DND-41 (cell line): ENCODE measurements at regions not wholly inside any gene's neighbourhood (a gene's known extent, or its start where the extent isn't known, plus 50 kb on each side); places are given as distances from the start of the nearest gene placed in this dataset.

Source experiments
- ATAC-seq: fragments of 200-7000 bp; cut with Tn5 transposase; 3 replicates; pipeline ENCODE4 v1.9.1; 2021; ENCODE audit warnings: low read depth; ENCODE audit not compliant: insufficient read depth
- DNase-seq: peaks from one replicate; pipeline ENCODE4 v3.0.0-alpha.2; 2020
- H2AFZ ChIP-seq: 2 replicates; pipeline ENCODE4 v1.6.0; 2012; ENCODE audit warnings: low read depth, low read length
- H3K27ac ChIP-seq: 2 replicates; pipeline ENCODE4 v1.5.1; 2012; ENCODE audit warnings: low read length, inconsistent platforms
- H3K27me3 ChIP-seq: fragments of 200-600 bp; sonication (generic); 2 replicates; pipeline ENCODE4 v1.6.0; 2012; ENCODE audit warnings: low read length, mild to moderate bottlenecking, inconsistent platforms; ENCODE audit not compliant: insufficient read depth, poor library complexity
- H3K36me3 ChIP-seq: 2 replicates; pipeline ENCODE4 v1.5.1; 2012; ENCODE audit warnings: low read length, inconsistent platforms; ENCODE audit not compliant: insufficient read depth
- H3K4me1 ChIP-seq: 2 replicates; pipeline ENCODE4 v1.5.1; 2012; ENCODE audit warnings: mild to moderate bottlenecking, low read length; ENCODE audit not compliant: insufficient read depth
- H3K4me2 ChIP-seq: 2 replicates; pipeline ENCODE4 v1.6.0; 2012; ENCODE audit warnings: mild to moderate bottlenecking, moderate library complexity, low read length, inconsistent platforms; ENCODE audit not compliant: insufficient read depth
- H3K4me3 ChIP-seq, 2 experiments: fragments of 200-600 bp in 1 of 2; shearing (Covaris generic) in 1 of 2; 2 replicates each; pipeline ENCODE4 v1.5.1; 2012 to 2016; ENCODE audit warnings: inconsistent platforms in 2 of 2, low read length in 2 of 2, mild to moderate bottlenecking in 2 of 2, low read depth in 1 of 2, moderate library complexity in 1 of 2
- H3K79me2 ChIP-seq: 2 replicates; pipeline ENCODE4 v1.6.0; 2012; ENCODE audit warnings: low read length, inconsistent platforms; ENCODE audit not compliant: insufficient read depth
- H3K9ac ChIP-seq: 2 replicates; pipeline ENCODE4 v1.6.0; 2012; ENCODE audit warnings: low read depth, mild to moderate bottlenecking, inconsistent platforms, low read length, moderate library complexity
- H3K9me3 ChIP-seq: 2 replicates; pipeline ENCODE4 v1.5.1; 2012; ENCODE audit warnings: low read length, moderate library complexity, mild to moderate bottlenecking, inconsistent platforms; ENCODE audit not compliant: insufficient read depth, severe bottlenecking
- H4K20me1 ChIP-seq: 2 replicates; pipeline ENCODE4 v1.6.0; 2012; ENCODE audit warnings: low read length; ENCODE audit not compliant: insufficient read depth
- CTCF ChIP-seq: IDR thresholded peaks from 2 replicates; pipeline ENCODE4 v1.5.1; 2012; ENCODE audit warnings: borderline replicate concordance, low read length, moderate library complexity, mild to moderate bottlenecking; ENCODE audit not compliant: poor library complexity, severe bottlenecking; ENCODE audit errors: extremely low read depth
- EZH2 ChIP-seq: IDR thresholded peaks from 3 replicates; pipeline ENCODE4 v1.6.1; 2012; ENCODE audit warnings: borderline replicate concordance, low read depth, mild to moderate bottlenecking, moderate library complexity, low read length, inconsistent platforms; ENCODE audit not compliant: severe bottlenecking

- H3K9me3 ChIP-seq: no peaks in the 10 kb centered on the region
- H3K4me2 ChIP-seq: no peak overlapping the region
- H3K4me3 ChIP-seq: no peak overlapping the region
- H3K27ac ChIP-seq: no peak overlapping the region
- peak; percentile 4 for DNase-seq
- H3K4me1 ChIP-seq: no peaks in the 10 kb centered on the region
- no peak overlapping the region for H3K9ac ChIP-seq
- no peaks in the 10 kb centered on the region for H3K36me3 ChIP-seq
- no peaks in the 10 kb centered on the region for H3K79me2 ChIP-seq
- no peak for ATAC-seq
- no peak for TF ChIP-seq CTCF
- TF ChIP-seq EZH2: no peak
- no peaks in the 10 kb centered on the region for H3K27me3 ChIP-seq
- H4K20me1 ChIP-seq: no peaks in the 10 kb centered on the region
- no peak overlapping the region for H2AFZ ChIP-seq
These were observed 220.7 kb downstream of the NDUFA10 start for GRCh38 chr2:239804161-239805042.

GRCh38 chr2:239803766-239804115, 221.4 kb downstream of the NDUFA10 start:
- no peaks in the 10 kb centered on the region for H3K4me1 ChIP-seq
- no peak overlapping the region for H3K27ac ChIP-seq
- no peak overlapping the region for H3K4me2 ChIP-seq
- no peaks in the 10 kb centered on the region for H4K20me1 ChIP-seq
- DNase-seq (no peak), ATAC-seq (no peak)
- no peak overlapping the region for H3K4me3 ChIP-seq
- TF ChIP-seq EZH2 (no peak), CTCF (no peak)
- no peak overlapping the region for H3K9ac ChIP-seq
- no peaks in the 10 kb centered on the region for H3K36me3 ChIP-seq
- H3K9me3 ChIP-seq: no peaks in the 10 kb centered on the region
- no peaks in the 10 kb centered on the region for H3K79me2 ChIP-seq
- H2AFZ ChIP-seq: no peak overlapping the region
- H3K27me3 ChIP-seq: no peaks in the 10 kb centered on the region

GRCh38 chr2:239803102-239803765, 221.9 kb downstream of the NDUFA10 start:
- ATAC-seq (no peak), DNase-seq (no peak)
- H3K9me3 ChIP-seq: no peaks in the 10 kb centered on the region
- H4K20me1 ChIP-seq: no peaks in the 10 kb centered on the region
- no peaks in the 10 kb centered on the region for H3K4me1 ChIP-seq
- H3K36me3 ChIP-seq: no peaks in the 10 kb centered on the region
- no peak overlapping the region for H2AFZ ChIP-seq
- H3K4me3 ChIP-seq: no peak overlapping the region
- H3K79me2 ChIP-seq: no peaks in the 10 kb centered on the region
- no peaks in the 10 kb centered on the region for H3K27me3 ChIP-seq
- H3K27ac ChIP-seq: no peak overlapping the region
- TF ChIP-seq EZH2 (no peak), CTCF (no peak)
- no peak overlapping the region for H3K4me2 ChIP-seq
- H3K9ac ChIP-seq: no peak overlapping the region
